GM21576 (cell line): ENCODE measurements at regions not wholly inside any gene's neighbourhood (a gene's known extent, or its start where the extent isn't known, plus 50 kb on each side); places are given as distances from the start of the nearest gene placed in this dataset.

Source experiments
- ATAC-seq: cut with Tn5 transposase; IDR thresholded peaks from one replicate; pipeline ENCODE4 v1.9.1; 2021; ENCODE audit warnings: mild to moderate bottlenecking, moderate library complexity; ENCODE audit not compliant: unreplicated experiment

DNA sequence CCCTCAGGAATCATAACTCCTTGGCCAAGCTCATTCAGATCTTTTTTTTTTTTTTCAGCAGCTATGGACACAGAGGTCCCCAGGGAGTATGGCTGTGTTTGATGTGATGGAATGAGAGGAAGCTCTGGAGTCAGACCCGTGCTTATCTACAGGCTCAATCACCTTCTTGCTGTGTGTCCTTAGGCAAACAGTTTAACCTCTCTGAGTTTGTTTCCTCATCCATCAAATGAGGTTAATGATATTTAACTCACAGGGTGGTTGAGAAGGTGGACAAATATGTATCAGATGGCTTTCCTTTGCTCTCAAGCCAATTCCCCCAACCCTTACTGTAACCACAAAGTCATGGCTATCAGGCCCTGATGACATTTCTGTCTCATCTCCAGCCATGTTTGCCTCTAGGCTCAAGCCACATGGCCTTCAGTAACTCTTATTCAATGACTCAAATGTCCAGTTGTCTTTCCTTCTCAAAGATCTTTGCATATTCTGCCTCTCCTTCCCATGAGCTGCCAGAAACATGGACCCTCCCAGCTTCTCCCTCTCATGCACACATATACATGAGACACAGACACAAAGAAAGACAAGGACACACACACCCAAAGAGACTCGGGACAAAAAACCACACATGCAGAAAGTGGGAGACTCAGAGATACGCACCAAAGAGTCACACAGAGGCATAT lies 303.5 kb upstream of the KAZN start:
- ATAC-seq, result no peak

- no peak for ATAC-seq
Measured at GRCh38 chr1:14296795-14297194, 301.7 kb upstream of the KAZN start.

- no peak for ATAC-seq
Measured at GRCh38 chr1:14297356-14297755, 301.1 kb upstream of the KAZN start.

GRCh38 chr1:14298806-14299205 lies 299.7 kb upstream of the KAZN start:
- ATAC-seq, result no peak

DNA sequence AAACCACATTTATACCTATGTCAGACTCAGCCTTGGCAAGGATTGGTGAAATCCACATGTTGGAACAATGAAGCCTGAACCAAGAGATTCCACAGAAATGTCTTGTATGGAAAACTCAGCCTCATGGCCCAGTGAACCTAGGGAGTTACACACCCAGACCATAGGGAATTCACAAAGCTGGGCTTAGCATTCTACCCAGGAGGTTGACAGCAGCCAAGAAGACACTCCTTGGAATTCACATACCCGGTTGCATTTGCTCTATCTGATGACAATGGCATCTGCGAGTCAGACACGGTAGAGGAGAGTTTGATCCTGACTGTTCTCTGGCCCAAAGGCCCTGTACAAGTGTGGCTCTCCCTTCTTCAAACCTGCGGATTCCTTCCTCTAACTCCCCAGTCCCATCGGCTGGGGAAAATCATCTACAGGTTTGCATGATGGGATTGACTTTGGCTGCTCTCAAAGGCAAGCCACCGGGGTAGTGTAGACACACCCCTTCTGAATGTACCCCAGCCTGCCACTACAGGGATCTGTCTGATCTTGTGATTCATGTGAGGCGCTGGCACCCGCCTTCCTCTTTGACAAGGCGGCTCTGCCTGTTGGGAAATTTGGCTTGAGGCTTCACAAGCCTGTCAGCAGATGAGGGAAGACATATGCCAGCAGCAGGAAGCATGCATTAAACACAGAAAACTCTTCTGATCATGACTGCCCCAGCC lies 297.3 kb upstream of the KAZN start:
- ATAC-seq, result no peak

DNA sequence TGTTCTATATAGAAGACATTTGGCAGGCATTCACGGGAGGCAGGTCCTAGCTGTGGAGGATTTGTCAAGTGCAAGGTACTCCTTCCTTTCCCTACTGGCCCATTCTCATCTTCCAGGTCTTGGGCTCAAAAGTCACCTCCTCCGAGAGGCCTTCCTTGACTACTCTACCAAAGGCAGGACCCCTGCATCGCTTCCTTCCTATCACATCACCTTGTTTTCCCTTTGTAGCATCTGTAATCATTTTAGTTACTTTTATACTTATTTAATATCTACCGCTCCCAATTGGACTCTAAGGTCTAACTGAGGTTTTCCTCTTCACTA lies 296.8 kb upstream of the KAZN start:
- no peak for ATAC-seq

DNA sequence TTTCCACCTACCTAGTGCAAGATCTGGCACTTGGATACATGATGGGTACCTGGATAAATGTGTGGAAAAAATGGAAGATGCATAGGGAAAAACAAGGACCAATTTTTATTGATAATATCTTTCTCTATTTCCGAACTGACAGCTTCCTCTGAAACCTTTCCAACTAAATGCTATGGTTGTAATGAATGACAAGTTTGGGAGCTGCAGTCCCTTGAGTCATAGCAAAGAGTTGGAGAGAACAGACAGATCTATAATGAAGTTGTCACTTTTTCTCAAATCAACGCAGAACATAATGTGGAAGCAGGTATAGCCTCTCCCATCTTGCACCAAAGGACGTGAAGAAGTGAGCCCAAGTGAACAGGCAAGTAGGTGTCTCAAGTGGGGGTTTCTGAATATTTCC lies 296.5 kb upstream of the KAZN start:
- no peak for ATAC-seq

DNA sequence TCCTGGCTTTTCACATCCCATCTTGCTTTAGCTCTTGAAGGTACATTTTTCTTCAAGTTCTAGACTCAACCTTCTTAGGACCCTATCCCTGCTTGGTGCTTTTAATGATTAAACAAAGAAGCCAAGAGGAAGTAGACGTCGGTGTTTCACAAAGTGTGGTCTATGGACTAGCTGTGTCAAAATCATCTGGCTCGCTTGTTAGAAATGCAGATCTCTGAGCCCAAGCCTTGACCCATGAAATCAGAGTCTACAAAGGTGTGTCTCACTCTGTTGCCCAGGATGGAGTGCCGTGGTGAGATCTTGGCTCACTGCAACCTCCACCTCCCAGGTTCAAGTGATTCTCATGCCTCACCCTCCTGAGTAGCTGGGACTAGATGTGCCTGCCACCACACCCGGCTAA lies 295.5 kb upstream of the KAZN start:
- ATAC-seq, result no peak

GRCh38 chr1:14304381-14304865 lies 294.1 kb upstream of the KAZN start:
- ATAC-seq, result no peak

- ATAC-seq, result no peak
Measured at GRCh38 chr1:14308460-14308859, 290.0 kb upstream of the KAZN start.

GRCh38 chr1:14309984-14310383 lies 288.5 kb upstream of the KAZN start:
- ATAC-seq, result no peak

DNA sequence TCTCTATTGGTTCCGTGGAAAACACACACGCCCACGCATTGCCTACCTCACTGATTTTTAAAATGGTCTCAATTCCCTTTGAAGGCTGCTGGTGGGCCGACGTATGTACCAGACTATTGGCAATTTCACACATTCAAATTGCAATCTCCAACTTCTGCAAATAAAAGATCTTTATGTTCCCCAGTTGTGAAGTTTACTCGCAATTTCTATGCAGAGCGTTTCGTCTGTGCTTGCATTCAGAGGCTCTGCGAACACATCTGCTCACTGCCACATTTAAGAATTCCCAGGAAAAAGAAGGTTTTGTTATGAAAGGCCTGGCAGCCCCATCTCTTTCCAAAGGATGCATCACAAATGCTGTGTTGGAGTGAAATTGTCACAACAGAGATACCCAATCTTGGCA lies 288.0 kb upstream of the KAZN start:
- no peak for ATAC-seq

DNA sequence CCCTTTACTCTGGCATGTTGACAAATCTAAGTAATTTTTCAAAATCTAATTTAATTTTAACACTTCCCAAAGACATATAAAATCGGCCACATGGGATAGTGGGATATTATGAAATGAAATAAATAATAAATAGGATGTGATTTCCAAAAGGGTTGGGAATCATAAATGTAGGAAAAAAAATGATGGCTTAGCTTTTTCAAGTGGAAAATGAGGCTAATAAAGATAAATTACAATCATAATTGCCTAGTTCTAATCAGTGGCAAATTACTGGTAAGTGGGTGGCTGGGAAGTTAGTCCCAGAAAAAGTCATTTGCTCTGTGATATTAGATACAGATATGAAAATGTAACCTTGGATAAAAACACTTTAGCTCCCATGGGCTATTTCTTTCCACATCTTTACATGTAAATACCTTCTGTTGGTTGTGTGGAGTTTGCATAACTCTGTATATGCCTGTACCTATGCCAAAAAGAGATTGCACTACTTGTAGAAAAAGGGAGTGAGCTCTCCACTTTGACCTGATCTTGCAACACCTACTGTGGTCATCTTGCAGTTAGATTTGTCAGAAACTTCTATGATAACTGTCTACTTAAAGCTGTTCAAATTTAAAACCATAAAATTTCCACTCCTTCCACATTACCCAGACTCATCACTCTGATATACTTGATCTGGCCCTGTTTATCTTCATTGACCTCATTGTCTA lies 284.6 kb upstream of the KAZN start:
- no peak for ATAC-seq

DNA sequence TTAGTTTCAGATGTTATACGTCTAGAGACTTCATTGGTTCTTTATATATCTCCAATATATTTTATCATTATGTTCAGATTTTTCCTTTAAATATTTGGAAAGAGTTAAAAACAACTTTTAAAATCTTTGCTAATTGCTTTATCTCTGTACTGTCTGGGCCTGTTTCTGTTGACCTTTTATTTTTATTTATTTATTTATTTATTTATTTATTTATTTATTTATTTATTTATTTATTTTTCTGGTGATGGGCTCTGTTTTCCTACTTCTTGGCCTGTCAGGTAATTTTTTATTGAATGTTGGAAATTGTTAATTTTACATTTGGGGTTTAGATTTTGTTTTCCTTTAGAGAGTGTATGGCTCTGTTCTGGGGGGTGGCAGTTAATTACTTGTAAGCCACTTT lies 279.7 kb upstream of the KAZN start:
- no peak for ATAC-seq

DNA sequence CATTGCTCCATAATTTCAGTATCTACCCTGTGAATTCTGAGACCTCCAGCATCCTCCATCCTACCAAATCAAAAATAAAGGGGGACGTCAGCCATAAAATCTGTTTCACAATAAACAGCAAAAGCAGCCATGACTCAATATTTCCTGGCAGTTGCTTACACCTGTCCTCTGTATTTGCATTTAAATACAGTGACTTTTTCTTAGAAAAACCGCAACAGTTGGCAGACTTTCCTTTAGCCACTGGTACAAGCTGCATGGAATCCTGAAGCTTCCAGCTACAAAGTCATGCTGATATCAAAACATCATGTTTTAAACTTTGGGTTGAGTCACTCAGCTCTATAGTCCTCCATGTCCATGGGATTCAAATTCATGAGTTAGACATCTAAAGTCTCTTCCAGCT lies 278.0 kb upstream of the KAZN start:
- ATAC-seq, result no peak

DNA sequence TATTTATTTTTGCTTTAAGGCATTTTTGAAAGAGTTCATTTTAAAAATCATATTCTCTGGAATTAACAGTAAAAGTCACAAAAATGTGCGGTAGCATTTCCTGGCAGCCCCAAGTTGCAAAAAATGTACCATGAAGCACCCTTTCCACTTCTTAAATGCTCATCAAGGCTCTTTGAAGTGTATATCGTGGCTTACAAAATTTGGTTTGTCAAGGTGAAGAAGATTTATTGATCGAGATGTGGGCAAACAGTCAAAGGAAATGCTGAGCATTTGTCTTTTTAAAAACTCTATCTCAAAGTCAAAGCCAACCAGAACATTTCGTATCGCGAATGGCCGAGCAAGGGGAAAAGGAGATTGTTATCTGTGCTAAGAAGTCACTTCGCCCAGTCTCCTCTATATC lies 277.5 kb upstream of the KAZN start:
- ATAC-seq, result no peak

GRCh38 chr1:14321422-14321821 lies 277.1 kb upstream of the KAZN start:
- no peak for ATAC-seq

DNA sequence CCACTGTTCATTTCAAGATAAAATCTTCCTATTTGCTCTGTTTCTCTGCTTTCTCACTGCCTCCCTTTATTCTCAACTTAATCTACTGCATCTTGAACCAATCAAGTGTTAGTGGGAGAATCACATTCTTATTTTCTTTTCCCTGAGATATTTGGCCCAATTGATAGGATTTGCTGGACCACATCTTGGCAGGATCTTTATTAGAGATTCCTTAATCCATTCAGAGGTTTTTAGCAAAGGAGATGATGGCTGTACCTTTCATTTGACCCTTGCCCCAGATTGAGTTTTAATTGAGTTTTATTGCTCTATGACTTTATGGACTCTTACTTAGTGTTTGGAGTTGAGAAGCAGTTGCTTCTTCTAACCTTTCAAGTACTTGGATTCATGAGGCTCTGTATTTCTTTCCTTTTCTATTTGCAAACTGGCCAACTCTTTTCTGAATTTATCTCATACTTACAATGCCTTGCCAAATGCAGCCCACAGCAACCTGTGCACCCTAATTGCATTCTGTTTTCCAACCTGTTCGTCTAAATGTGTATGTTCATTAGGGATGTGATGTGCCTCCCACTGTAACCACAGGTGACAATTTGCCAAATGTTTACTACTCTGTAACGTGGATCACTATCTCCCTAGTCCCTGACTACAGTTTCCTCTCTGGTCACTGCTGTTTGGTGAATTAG lies 274.8 kb upstream of the KAZN start:
- ATAC-seq, result no peak

DNA sequence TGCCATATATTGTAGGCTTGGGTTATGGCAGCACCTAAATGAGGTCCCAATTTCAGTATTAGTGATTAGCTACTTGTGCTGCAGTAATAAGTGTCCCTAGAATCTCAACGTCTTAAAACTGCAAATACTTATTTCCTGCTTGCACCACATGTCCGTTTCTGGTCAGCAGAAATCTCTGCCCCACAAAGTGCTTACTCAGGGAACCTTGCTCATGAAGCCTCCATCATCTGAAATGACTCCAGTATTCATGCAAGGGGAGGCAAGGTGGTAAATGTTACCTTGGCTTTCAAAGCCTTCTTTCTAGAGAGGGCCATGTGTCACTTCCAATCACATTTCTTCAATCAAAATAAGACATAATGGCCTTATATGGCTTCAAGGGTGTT lies 274.2 kb upstream of the KAZN start:
- no peak for ATAC-seq

- no peak for ATAC-seq
Measured at GRCh38 chr1:14326857-14327256, 271.6 kb upstream of the KAZN start.

DNA sequence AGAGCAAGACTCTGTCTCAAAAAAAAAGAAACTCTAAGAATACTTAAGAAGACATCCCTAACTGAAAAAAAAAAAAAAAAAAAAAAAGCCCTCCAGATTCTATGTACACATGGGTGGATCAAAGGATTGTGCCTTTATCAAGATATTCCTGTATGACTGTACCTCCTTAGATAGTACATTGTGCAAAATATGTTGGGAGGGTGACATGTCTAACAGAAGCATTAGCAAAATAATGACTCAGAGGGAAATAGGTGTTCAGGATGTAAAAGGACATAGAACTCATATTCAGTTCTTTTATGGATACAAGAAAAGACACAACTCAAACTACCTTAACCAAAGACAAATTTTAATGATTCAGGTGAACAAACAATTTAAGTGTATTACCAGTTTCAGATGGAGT lies 269.8 kb upstream of the KAZN start:
- ATAC-seq, result no peak

DNA sequence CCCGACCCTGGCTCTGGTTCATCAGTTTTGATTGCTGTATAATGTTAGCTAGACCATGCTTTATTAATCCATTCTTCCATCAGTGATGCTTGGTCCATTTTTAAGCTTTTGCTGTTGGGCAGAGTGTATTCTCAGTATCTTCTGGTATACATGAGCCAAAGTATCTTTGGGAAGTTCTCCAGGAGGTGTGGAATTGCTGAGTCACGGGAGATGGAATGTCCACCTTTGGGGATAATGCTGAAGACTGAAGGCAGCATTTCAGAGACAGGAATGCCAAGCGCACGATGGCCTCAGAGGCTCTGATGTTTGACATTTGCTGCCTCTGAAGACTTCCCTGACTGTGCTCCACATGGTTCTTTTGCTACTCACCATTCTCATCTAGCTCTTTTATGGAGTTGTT lies 266.3 kb upstream of the KAZN start:
- ATAC-seq, result no peak
